ENCODE measurements at regions not wholly inside any gene's neighbourhood (a gene's known extent, or its start where the extent isn't known, plus 50 kb on each side); places are given as distances from the start of the nearest gene placed in this dataset.

DNA sequence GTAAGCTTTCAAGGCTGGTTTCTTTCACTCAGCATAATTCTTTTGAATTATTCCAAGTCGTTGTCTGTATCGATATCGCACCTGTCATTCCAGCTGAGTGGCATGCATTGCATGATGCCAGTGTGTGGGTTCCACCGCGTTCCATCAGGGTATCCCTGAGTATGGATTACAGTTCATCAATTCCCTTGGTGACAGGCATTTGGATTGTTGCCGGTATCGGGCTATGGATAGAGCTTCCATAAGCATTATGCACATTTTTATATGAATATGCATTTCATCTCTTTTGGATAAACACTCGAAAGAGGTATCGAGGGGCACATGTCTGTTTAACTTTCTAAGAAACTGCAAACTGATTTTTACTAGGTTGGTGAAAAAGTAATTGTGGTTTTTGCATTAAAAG is 698.8 kb downstream of the BRD1 start:
- Histone ChIP-seq H2BK12ac (ENCODE audit: low read length) (no peak overlapping the region), H3K36me3 (replicated peaks in 1 of 2; ENCODE audit: control insufficient read depth in 2 of 2, insufficient read depth in 2 of 2, low read length in 2 of 2) (no peaks in the 10 kb centered on the region), H3K27me3 (ENCODE audit: control insufficient read depth in 3 of 3, insufficient read depth in 3 of 3, low read depth in 1 of 3, low read length in 3 of 3) (no peaks in the 10 kb centered on the region), H3K79me1 (ENCODE audit: low read depth, low read length) (no peaks in the 10 kb centered on the region), H3K18ac (ENCODE audit: low read length) (no peak overlapping the region), H3K14ac (ENCODE audit: low read length) (no peak overlapping the region), H3K27ac (replicated peaks; ENCODE audit: low read length) (no peak overlapping the region), H3K9ac (ENCODE audit: low read depth, low read length, poor library complexity) (no peak overlapping the region), H3K4me3 (ENCODE audit: low read length in 2 of 2) (no peak overlapping the region), H2BK15ac (ENCODE audit: low read length) (no peak overlapping the region), H3K23ac (ENCODE audit: low read depth, low read length, poor library complexity) (no peak overlapping the region), H3K4ac (ENCODE audit: low read length) (no peak overlapping the region), H3K4me2 (ENCODE audit: insufficient read depth, low read length, poor library complexity, severe bottlenecking) (no peak overlapping the region), H3K9me3 (replicated peaks in 1 of 2; ENCODE audit: control insufficient read depth in 2 of 2, insufficient read depth in 1 of 2, low read depth in 1 of 2, low read length in 2 of 2) (peaks cover 0 to 2% of the 10 kb centered on the region in 2 donors), H3K4me1 (ENCODE audit: control insufficient read depth in 2 of 2, insufficient read depth in 1 of 2, low read depth in 1 of 2, low read length in 2 of 2) (peaks cover 0 to 5% of the 10 kb centered on the region in 2 donors), H2AFZ (ENCODE audit: low read length) (no peak overlapping the region), H2BK120ac (ENCODE audit: low read depth, low read length) (no peak overlapping the region), H4K8ac (ENCODE audit: low read depth, low read length) (no peak overlapping the region), H4K91ac (ENCODE audit: low read depth, low read length, poor library complexity) (no peak overlapping the region), H2BK5ac (ENCODE audit: low read length) (no peak overlapping the region), H2AK5ac (ENCODE audit: low read depth, low read length) (no peak overlapping the region)
- no peak for DNase-seq (ENCODE audit: low spot score)
- WGBS, 2 donors (ENCODE audit: extremely low coverage in 2 of 2, insufficient read length in 2 of 2, insufficient replicate concordance in 1 of 2): no CpG with 5 or more reads among the region's 9 CpGs

DNA sequence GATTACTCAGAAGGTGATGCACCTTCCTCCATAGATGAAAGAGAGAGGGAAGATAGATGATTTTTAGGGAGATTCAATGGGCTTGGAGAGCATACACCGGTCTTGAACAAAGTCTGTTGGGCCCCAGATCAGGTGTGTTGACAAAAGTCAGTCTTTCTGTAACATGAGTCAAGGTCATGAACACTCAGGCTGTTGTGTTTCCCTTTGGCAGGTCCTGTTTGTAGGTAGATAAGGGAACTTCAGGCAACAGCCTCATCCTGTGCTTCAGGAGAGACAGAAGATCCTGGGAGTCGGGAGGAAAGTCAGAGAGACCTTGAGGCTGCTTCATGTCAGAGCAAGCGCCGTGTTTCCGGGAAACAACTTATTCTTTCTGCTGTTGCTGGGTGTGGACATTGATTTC is 703.1 kb downstream of the BRD1 start:
- H2BK15ac ChIP-seq (ENCODE audit: low read length): no peak overlapping the region
- H4K91ac ChIP-seq (ENCODE audit: low read depth, low read length, poor library complexity): no peak overlapping the region
- no peaks in the 10 kb centered on the region for H3K79me1 ChIP-seq (ENCODE audit: low read depth, low read length)
- no peak overlapping the region for H3K18ac ChIP-seq (ENCODE audit: low read length)
- no peak overlapping the region for H2BK12ac ChIP-seq (ENCODE audit: low read length)
- H3K23ac ChIP-seq (ENCODE audit: low read depth, low read length, poor library complexity): no peak overlapping the region
- H3K14ac ChIP-seq (ENCODE audit: low read length): no peak overlapping the region
- no peak overlapping the region for H2BK5ac ChIP-seq (ENCODE audit: low read length)
- no peak overlapping the region for H3K4me3 ChIP-seq (ENCODE audit: low read length in 2 of 2)
- WGBS, 2 donors (ENCODE audit: extremely low coverage in 2 of 2, insufficient read length in 2 of 2, insufficient replicate concordance in 1 of 2): no CpG with 5 or more reads among the region's 5 CpGs
- no peak overlapping the region for H3K4ac ChIP-seq (ENCODE audit: low read length)
- H3K4me1 ChIP-seq (ENCODE audit: control insufficient read depth in 2 of 2, insufficient read depth in 1 of 2, low read depth in 1 of 2, low read length in 2 of 2): peaks cover 0 to 4% of the 10 kb centered on the region in 2 donors
- H2AK5ac ChIP-seq (ENCODE audit: low read depth, low read length): no peak overlapping the region
- H3K9ac ChIP-seq (ENCODE audit: low read depth, low read length, poor library complexity): no peak overlapping the region
- H4K8ac ChIP-seq (ENCODE audit: low read depth, low read length): no peak overlapping the region
- DNase-seq (ENCODE audit: low spot score): no peak
- H3K4me2 ChIP-seq (ENCODE audit: insufficient read depth, low read length, poor library complexity, severe bottlenecking): no peak overlapping the region
- no peak overlapping the region for H2BK120ac ChIP-seq (ENCODE audit: low read depth, low read length)
- H3K36me3 ChIP-seq (replicated peaks in 1 of 2; ENCODE audit: control insufficient read depth in 2 of 2, insufficient read depth in 2 of 2, low read length in 2 of 2): no peaks in the 10 kb centered on the region
- no peak overlapping the region for H3K27ac ChIP-seq (replicated peaks; ENCODE audit: low read length)
- peaks cover 0 to under 1% of the 10 kb centered on the region in 2 donors for H3K9me3 ChIP-seq (replicated peaks in 1 of 2; ENCODE audit: control insufficient read depth in 2 of 2, insufficient read depth in 1 of 2, low read depth in 1 of 2, low read length in 2 of 2)
- no peaks in the 10 kb centered on the region for H3K27me3 ChIP-seq (ENCODE audit: control insufficient read depth in 3 of 3, insufficient read depth in 3 of 3, low read depth in 1 of 3, low read length in 3 of 3)
- no peak overlapping the region for H2AFZ ChIP-seq (ENCODE audit: low read length)

DNA sequence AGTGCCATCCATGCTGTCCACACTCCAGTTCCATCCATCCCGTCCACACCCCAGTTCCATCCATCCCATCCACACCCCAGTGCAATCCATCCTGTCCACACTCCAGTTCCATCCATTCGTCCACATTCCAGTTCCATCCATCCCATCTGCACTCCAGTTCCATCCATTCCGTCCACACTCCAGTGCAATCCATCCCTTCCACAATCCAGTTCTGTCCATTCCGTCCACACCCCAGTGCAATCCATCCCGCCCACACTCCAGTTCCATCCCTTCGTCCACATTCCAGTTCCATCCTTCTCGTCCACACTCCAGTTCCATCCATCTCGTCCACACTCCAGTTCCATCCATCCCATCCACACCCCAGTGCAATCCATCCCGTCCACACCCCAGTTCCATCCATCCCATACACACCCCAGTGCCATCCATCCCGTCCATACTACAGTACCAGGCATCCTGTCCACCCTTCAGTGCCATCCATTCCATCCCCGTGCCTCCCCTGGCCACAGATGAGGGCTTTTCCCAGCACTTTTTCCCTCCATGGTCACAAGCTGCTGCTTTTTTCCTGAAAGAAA is 704.0 kb downstream of the BRD1 start:
- H2BK15ac ChIP-seq (ENCODE audit: low read length): no peak overlapping the region
- no peak overlapping the region for H3K18ac ChIP-seq (ENCODE audit: low read length)
- no peaks in the 10 kb centered on the region for H3K36me3 ChIP-seq (replicated peaks in 1 of 2; ENCODE audit: control insufficient read depth in 2 of 2, insufficient read depth in 2 of 2, low read length in 2 of 2)
- no CpG with 5 or more reads among the region's 11 CpGs for WGBS, 2 donors (ENCODE audit: extremely low coverage in 2 of 2, insufficient read length in 2 of 2, insufficient replicate concordance in 1 of 2)
- no peak overlapping the region for H2AK5ac ChIP-seq (ENCODE audit: low read depth, low read length)
- no peak overlapping the region for H3K23ac ChIP-seq (ENCODE audit: low read depth, low read length, poor library complexity)
- H3K27me3 ChIP-seq (ENCODE audit: control insufficient read depth in 3 of 3, insufficient read depth in 3 of 3, low read depth in 1 of 3, low read length in 3 of 3): no peaks in the 10 kb centered on the region
- no peak for DNase-seq (ENCODE audit: low spot score)
- no peak overlapping the region for H3K4ac ChIP-seq (ENCODE audit: low read length)
- peak overlapping the region in 1 of 2 donors; percentile 35 for H3K4me3 ChIP-seq (ENCODE audit: low read length in 2 of 2)
- H2AFZ ChIP-seq (ENCODE audit: low read length): no peak overlapping the region
- H2BK12ac ChIP-seq (ENCODE audit: low read length): peak overlapping the region; percentile 47
- peaks cover 0 to 10% of the 10 kb centered on the region in 2 donors for H3K4me1 ChIP-seq (ENCODE audit: control insufficient read depth in 2 of 2, insufficient read depth in 1 of 2, low read depth in 1 of 2, low read length in 2 of 2)
- H2BK120ac ChIP-seq (ENCODE audit: low read depth, low read length): no peak overlapping the region
- no peaks in the 10 kb centered on the region for H3K9me3 ChIP-seq (replicated peaks in 1 of 2; ENCODE audit: control insufficient read depth in 2 of 2, insufficient read depth in 1 of 2, low read depth in 1 of 2, low read length in 2 of 2)
- H4K8ac ChIP-seq (ENCODE audit: low read depth, low read length): no peak overlapping the region
- peak overlapping the region; percentile 39 for H3K14ac ChIP-seq (ENCODE audit: low read length)
- peak overlapping the region; percentile 75 for H3K9ac ChIP-seq (ENCODE audit: low read depth, low read length, poor library complexity)
- H4K91ac ChIP-seq (ENCODE audit: low read depth, low read length, poor library complexity): no peak overlapping the region
- no peak overlapping the region for H3K4me2 ChIP-seq (ENCODE audit: insufficient read depth, low read length, poor library complexity, severe bottlenecking)
- H2BK5ac ChIP-seq (ENCODE audit: low read length): no peak overlapping the region
- H3K27ac ChIP-seq (replicated peaks; ENCODE audit: low read length): no peak overlapping the region
- no peaks in the 10 kb centered on the region for H3K79me1 ChIP-seq (ENCODE audit: low read depth, low read length)

DNA sequence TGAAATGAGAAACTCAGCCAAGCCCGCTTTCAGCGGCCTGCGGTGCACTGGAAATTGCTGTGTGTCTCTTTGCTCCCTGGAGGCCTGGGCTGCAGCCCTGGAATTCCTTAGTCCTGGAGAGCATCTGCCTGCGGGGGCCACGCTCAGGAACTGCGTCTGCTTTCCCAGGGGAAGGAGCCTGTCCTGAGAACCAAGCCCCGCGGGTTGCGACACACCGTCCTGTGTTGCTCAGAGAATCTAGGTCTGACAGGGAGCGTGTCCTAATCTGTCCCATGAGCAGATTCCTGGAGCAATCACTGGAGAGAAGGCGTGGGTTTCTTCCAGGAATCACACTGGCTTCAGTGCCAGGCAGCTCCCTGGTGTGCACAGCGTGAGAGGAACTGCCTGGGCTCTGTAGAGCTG is 708.1 kb downstream of the BRD1 start:
- DNase-seq (ENCODE audit: low spot score): no peak
- Histone ChIP-seq H3K79me1 (ENCODE audit: low read depth, low read length) (no peaks in the 10 kb centered on the region), H3K23ac (ENCODE audit: low read depth, low read length, poor library complexity) (no peak overlapping the region), H3K14ac (ENCODE audit: low read length) (no peak overlapping the region), H2BK12ac (ENCODE audit: low read length) (no peak overlapping the region), H2BK5ac (ENCODE audit: low read length) (no peak overlapping the region), H2AK5ac (ENCODE audit: low read depth, low read length) (no peak overlapping the region), H3K27ac (replicated peaks; ENCODE audit: low read length) (no peak overlapping the region), H3K36me3 (replicated peaks in 1 of 2; ENCODE audit: control insufficient read depth in 2 of 2, insufficient read depth in 2 of 2, low read length in 2 of 2) (no peaks in the 10 kb centered on the region), H3K27me3 (ENCODE audit: control insufficient read depth in 3 of 3, insufficient read depth in 3 of 3, low read depth in 1 of 3, low read length in 3 of 3) (no peaks in the 10 kb centered on the region), H3K4me2 (ENCODE audit: insufficient read depth, low read length, poor library complexity, severe bottlenecking) (no peak overlapping the region), H2BK120ac (ENCODE audit: low read depth, low read length) (no peak overlapping the region), H3K4me1 (ENCODE audit: control insufficient read depth in 2 of 2, insufficient read depth in 1 of 2, low read depth in 1 of 2, low read length in 2 of 2) (peaks cover 0 to 10% of the 10 kb centered on the region in 2 donors), H2AFZ (ENCODE audit: low read length) (no peak overlapping the region), H2BK15ac (ENCODE audit: low read length) (no peak overlapping the region), H4K91ac (ENCODE audit: low read depth, low read length, poor library complexity) (no peak overlapping the region), H3K4ac (ENCODE audit: low read length) (no peak overlapping the region), H3K9ac (ENCODE audit: low read depth, low read length, poor library complexity) (no peak overlapping the region), H4K8ac (ENCODE audit: low read depth, low read length) (no peak overlapping the region), H3K9me3 (replicated peaks in 1 of 2; ENCODE audit: control insufficient read depth in 2 of 2, insufficient read depth in 1 of 2, low read depth in 1 of 2, low read length in 2 of 2) (no peaks in the 10 kb centered on the region), H3K4me3 (ENCODE audit: low read length in 2 of 2) (no peak overlapping the region), H3K18ac (ENCODE audit: low read length) (peak overlapping the region; percentile 73)
- no CpG with 5 or more reads among the region's 13 CpGs for WGBS, 2 donors (ENCODE audit: extremely low coverage in 2 of 2, insufficient read length in 2 of 2, insufficient replicate concordance in 1 of 2)
